Immature natural killer cell (primary cell): ENCODE measurements at regions not wholly inside any gene's neighbourhood (a gene's known extent, or its start where the extent isn't known, plus 50 kb on each side); places are given as distances from the start of the nearest gene placed in this dataset.

ENCODE experiments used
- DNase-seq, 3 donors: peaks; one replicate each; pipeline ENCODE4 v3.0.0; 2022; ENCODE audit warnings: mixed read lengths in 1 of 3
- H3K27ac Mint-ChIP-seq, 6 donors: one replicate each; pipeline ENCODE4 v1.8.0; 2020; ENCODE audit warnings: mixed read lengths in 6 of 6, mild to moderate bottlenecking in 5 of 6, inconsistent platforms in 4 of 6, moderate library complexity in 3 of 6
- H3K27me3 Mint-ChIP-seq, 3 donors: one replicate each; pipeline ENCODE4 v1.8.0; 2020 to 2021; ENCODE audit warnings: low read depth in 3 of 3, mild to moderate bottlenecking in 3 of 3, mixed read lengths in 3 of 3, moderate library complexity in 3 of 3, inconsistent platforms in 1 of 3
- H3K36me3 Mint-ChIP-seq, 3 donors: one replicate each; pipeline ENCODE4 v1.8.0; 2020; ENCODE audit warnings: mixed read lengths in 3 of 3, inconsistent platforms in 2 of 3, mild to moderate bottlenecking in 2 of 3
- H3K4me1 Mint-ChIP-seq, 2 donors: one replicate each; pipeline ENCODE4 v1.8.0; 2020; ENCODE audit warnings: inconsistent platforms in 2 of 2, mild to moderate bottlenecking in 2 of 2, mixed read lengths in 2 of 2, moderate library complexity in 1 of 2
- H3K4me3 Mint-ChIP-seq, 5 donors: one replicate each; pipeline ENCODE4 v1.8.0; 2020; ENCODE audit warnings: mild to moderate bottlenecking in 5 of 5, mixed read lengths in 5 of 5, inconsistent platforms in 3 of 5, moderate library complexity in 3 of 5
- H3K9me3 Mint-ChIP-seq, 6 donors: one replicate each; pipeline ENCODE4 v1.8.0; 2020; ENCODE audit warnings: mild to moderate bottlenecking in 6 of 6, mixed read lengths in 6 of 6, inconsistent platforms in 4 of 6, moderate library complexity in 3 of 6

DNA sequence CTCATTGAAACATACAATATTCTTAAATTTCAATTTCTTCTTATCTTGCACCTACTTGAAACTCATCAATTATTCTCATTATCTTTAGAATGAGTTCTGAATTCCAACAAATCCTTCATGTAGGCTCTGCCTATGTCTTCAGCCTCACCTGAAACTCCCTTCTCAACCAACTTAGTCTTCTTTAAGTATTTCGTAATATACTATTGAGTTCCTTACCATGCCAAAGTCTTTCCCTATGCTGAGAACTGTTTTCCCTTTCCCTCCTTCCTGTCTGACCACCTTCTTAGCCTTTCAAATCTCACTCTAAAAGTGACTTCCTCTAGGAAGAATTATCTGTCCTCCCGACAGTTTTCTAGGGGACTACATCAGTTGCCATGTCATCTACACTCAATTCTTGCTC is 50.9 kb upstream of the ZFAND5 start:
- H3K36me3 Mint-ChIP-seq, result no peaks in the 10 kb centered on the region
- peaks cover 0 to 3% (median 0%) of the 10 kb centered on the region in 3 donors for H3K27me3 Mint-ChIP-seq
- no peaks in the 10 kb centered on the region for H3K9me3 Mint-ChIP-seq
- H3K4me1 Mint-ChIP-seq, result no peaks in the 10 kb centered on the region
- H3K4me3 Mint-ChIP-seq, result no peak overlapping the region
- no peak for DNase-seq
- H3K27ac Mint-ChIP-seq, result no peak overlapping the region

DNA sequence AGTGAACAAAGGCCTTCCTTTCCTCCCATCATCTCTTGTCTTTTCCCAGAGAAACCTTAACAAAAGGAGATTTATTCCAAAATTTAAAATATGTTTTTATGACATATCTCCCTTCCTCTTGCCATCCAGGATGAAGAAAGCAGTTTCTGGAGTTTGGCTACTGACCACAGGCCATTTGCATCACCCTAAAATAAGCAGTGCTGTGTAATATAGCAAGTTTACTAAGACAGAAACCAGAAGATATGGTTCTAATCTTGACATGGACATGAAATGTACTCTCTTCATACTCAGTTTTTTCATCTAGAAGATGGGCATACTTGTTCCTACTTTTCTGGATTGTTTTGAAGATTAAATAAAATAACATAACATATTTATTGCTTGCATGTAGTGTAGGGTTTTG is 50.2 kb upstream of the ZFAND5 start:
- no peak overlapping the region for H3K27ac Mint-ChIP-seq
- no peaks in the 10 kb centered on the region for H3K36me3 Mint-ChIP-seq
- DNase-seq, result no peak
- H3K4me1 Mint-ChIP-seq, result no peaks in the 10 kb centered on the region
- H3K9me3 Mint-ChIP-seq, result no peaks in the 10 kb centered on the region
- no peak overlapping the region for H3K4me3 Mint-ChIP-seq
- H3K27me3 Mint-ChIP-seq, result peaks cover 0 to 3% (median 0%) of the 10 kb centered on the region in 3 donors
